NCI-H2227 (cell line): ENCODE measurements at regions not wholly inside any gene's neighbourhood (a gene's known extent, or its start where the extent isn't known, plus 50 kb on each side); places are given as distances from the start of the nearest gene placed in this dataset.

Experiments used
- DNase-seq: peaks from one replicate; lab custom pipeline; 2025; ENCODE audit not compliant: unreplicated experiment; lab: John Stamatoyannopoulos, UW

DNA sequence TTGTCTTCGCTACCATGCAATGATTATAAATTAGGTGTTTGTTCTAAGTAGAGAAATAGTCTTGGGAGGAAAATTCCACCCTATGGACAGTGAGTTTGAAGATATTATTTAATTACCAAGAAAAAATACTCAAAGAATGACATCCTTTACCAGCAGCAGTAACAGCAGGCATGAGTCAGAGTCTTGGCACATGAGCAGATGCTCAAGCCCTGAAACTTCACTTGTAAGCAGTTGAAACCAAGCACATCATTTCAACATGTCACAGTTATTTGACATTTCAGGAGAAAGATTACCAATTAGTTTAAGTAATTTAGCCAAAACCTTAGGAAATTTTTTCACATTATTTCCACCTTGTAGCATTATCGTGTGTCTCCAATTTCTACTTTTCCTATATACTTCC, 99.2 kb downstream of the C12orf50 start:
- DNase-seq, result no peak

DNA sequence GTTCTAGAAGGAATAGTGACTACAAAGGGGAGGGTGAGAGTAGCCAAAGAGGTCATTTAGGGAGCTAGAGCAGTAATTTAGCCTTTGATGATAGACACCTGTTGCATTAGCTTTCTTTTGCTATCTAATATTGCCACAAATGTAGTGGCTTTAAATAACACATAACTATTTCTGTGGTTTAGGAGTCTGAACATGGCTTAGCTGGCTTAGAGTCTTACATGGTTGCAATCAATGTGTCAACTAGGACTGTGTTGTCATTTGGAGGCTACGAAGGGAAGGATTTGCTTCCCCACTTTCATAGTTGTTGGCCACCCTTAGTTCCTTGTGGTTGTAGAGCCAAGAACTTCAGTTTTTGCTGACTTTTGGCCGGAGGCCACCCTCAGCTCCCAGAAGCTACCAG, 99.9 kb downstream of the C12orf50 start:
- DNase-seq, result no peak

DNA sequence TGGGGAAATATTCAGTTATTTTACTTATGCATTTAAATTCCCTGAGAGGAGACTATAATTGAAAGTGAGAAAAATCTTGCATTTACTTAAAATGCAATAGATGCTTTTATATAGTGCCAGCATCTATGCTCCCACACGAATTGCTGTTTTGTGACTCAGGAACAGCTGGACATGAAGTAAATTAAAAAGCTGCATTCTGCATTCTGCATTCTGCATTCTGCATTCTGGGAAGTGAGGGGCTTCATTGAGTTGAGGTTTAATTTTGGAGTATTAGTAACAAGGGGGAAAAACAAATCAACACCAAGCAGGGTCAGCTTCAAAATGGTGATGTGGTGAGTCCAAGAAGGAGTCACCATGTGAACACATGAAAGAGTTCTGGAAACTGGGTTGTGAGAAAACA, 101.2 kb downstream of the C12orf50 start:
- DNase-seq, result no peak

DNA sequence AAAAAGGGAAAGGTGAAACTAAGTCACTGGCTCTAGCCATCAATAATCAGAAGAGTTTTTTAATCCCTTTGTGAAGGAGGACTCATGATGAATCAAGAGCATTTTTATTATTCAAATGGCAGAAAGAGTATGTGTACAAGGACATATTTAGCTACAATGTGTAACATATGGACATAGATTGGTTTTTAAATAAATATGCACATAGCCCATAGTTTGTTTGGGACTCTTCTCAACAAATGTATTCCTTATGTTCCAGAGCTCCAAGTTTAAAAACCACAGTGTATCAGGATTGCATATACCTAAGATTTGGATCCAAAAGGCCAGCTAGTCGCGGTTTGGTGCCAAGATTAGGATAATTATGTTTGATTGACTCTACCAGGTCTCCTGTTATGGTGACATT, 104.2 kb downstream of the C12orf50 start:
- no peak for DNase-seq

DNA sequence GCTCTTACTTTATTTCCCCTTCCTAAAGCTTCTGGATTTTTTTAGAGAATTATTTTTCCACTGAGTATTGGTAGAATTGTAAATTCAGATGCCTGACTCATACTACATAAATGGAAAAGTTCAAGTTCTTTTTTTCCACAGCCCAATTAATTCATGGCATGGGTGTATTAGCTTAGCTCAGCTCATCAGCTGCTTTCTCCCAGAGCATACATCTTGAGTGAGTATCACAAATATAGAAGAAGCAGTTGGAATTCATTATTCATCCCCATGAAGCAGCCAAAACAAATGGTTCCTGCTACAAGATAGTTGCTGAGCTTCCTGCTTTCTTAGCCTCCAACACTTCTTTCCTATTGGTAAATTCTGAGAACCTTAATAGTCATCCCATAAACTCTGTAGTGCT, 105.1 kb downstream of the C12orf50 start:
- no peak for DNase-seq

DNA sequence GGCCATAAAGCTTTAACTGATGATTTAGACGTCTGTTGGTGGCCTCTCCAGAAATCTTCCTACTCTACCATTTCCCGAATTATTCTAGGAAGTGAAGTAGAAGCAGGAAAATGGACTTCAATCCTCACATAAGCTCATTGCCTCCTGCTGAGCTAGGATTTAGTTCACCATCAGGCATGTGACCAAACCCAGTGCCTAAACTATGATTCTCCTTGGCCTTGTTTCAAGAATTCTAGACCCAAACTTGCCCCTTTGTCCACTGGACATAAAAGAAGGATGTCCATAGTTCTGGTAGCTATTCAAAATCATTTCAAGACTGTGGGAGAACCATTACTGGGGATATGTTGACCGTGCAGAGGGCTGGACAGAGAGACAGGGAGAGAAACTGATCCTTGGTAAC, 105.8 kb downstream of the C12orf50 start:
- no peak for DNase-seq

DNA sequence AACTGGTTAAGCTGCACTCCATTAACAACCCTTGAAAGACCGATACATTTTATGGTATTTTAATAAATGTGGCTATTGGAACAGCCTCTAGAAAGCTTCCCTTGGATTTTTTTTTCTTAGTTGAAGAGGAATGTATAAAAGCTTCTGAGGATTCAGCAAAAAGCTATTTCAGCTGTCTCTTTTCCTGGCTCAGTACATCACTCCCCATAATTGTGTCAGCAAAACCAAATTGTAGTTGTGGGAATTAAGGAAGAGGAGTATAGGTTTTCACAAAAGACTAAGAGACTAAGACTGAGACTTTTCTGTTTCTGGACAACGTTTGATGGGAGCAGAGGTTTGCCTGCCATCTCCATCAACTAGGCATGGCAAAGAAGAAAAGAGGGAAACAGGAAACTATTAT, 106.5 kb downstream of the C12orf50 start:
- DNase-seq, result no peak

DNA sequence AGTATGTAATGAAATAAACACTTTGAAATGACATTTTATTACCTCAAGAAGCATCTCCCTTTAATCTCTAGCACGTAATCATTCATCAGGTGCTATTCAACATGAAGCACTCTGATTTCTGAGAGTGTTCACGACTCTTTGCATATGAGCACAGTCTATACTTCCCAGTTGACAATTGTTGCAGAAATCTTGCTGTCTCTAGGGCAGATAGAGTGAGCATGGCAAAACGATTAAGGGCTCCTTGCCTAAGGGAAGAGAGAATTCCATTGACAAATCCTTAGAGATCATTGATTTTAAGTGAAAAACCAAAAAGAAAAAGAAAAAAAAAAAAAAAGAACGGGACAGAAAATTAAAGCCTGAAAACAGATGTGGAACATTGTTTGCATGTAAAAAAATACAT, 107.6 kb downstream of the C12orf50 start:
- DNase-seq, result no peak

DNA sequence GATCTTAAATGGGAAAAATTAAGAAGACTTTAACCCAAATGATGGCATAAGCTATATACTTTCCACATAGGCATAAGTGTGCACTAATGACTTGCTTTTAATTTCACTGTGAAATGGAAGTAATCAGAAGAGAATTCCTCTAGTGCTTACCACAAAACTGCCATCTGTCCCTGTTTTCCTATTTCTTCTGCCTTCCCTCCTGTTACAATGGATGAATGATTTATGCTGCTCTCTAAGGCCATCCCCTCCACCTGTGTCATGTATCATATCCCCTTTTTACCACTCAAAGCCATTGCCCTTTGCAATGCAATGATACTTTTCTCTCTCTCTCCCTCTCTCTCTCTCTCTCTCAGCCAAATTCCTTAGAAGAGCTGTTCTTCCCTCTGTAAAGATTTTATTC, 109.1 kb downstream of the C12orf50 start:
- DNase-seq, result no peak

DNA sequence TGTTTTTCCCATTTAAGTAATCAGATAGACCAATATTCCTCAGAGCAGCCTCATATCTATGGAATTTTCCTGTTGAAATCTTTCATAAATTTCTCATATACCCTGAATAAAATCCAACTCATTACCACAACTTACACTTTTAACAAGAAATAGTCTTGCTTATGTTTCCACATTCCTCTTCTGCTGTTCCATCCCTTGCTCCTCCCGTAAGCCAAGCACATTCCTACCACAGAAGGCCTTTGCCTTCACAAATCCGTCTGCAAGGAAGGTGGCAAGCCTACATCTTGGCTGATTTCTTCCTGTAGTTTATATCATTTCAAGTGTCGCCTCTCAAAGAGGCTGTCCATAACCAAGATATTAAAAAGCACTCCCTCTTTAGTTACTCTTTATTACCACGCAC, 127.7 kb downstream of the C12orf50 start:
- DNase-seq, result no peak

DNA sequence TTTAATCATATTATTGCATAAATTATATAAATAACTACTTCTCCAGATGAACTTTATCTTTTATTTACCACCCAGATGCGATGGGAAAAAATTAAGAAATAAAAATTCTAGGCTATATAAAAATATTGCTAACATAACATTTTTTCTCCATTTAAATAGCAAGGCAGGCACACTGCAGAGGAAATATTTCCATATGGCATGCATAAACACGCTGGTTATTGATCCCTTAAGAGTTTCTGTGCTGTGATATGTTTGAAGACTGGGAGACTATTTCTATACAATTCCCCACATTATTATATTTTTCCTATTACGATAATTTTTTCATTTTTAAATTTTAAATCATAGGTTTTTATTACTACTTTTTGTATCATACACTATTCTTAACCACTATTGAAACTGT, 131.5 kb downstream of the C12orf50 start:
- no peak for DNase-seq

DNA sequence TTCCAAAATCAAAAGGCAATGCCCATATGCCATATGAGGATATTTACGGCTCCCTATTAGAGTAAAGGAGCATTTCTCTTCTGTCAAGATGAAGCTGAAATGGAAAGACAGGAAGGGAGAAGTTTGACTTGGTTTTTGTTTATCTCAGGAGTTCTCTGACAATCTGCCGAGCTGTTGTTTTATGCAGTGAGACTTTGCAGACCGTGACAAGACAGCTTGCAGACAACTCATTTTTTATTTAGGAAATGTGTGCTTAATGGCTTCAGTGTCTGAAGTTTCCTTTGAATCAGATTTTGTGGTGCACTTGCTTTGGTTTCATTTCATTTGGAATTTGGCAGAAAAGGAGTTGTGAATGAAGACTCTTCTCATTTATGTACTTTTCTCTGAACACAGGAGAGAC, 145.4 kb downstream of the C12orf50 start:
- DNase-seq, result no peak

DNA sequence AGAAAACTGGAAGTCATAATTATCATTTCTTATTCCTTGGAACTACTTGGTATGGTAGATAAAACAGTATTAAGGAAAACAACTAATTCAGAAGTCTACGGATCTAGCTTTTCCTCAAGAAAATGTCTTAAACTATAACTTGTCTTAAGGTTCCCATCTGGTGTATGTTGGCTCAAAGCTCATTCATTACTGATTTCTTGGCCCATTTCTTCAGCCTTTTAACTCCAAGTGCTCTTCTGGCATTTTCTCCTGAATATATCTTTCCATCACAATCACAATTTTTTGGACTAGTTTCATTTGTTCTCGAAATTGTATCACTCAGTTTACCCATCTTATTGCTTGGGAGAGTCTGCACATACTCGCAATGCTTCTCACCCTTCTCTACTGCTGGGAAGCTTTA, 150.1 kb downstream of the C12orf50 start:
- DNase-seq, result no peak

DNA sequence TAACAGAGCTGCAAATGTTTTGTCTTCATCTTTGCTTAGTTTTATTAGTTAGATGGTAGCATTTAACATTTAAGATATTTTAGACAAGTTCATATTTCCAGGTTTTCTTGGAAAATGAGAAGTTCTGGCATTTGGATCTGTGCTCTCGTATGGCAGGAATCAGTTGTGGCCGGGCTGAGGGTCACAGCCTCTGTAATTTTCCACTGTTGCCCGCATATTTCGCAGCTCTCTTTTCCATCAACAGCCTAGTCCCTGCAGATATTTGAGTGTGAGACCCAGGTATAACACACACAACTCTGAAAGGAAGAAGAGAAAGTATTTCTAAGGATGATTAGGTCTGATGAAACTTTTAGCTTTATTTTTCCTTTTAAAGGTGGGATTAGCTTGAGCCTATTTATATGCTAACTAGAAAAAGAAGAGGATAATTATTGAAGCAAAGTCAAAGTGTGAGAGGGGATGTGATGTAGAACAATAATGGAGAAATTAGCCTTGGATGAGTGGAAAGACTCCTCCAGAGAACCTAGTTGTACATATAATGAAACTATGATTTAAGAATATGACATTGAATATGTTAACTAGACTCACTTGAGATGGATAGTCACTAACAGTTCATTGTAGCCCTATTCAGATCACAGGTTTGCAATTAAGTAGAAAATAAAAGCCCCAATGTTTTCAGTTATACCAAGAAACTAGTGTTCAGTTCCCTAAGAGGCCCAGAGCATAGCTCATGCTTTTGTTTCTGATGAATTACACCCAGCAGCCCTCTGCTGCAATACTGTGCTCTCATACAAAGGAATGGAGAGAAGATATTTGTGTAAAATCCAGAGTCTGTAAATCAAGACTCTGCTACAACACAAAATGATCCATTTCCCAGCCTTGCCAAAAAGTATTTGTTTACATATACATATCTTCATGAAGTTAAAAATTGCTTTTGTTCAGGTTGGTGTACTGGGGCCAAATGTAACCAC, 158.4 kb downstream of the C12orf50 start:
- no peak for DNase-seq

DNA sequence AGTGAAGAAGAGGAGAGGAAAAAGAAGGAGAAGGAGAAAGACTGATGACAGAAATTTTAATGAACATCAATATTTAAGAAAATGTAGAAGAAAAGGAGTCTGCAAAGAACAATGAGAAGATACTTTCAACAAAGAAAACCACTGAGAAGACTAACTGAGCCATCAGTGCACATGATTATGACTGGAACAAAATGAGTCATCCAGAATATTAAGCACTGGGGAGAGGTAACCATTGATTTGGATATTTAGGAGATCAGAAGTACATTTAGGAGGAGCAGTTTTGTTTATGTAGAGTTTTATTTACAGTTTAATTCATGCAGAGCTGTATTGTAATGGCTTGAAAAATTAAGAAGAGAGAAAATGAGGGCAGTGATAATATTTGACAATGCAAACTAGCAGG, 159.1 kb downstream of the C12orf50 start:
- DNase-seq, result no peak

DNA sequence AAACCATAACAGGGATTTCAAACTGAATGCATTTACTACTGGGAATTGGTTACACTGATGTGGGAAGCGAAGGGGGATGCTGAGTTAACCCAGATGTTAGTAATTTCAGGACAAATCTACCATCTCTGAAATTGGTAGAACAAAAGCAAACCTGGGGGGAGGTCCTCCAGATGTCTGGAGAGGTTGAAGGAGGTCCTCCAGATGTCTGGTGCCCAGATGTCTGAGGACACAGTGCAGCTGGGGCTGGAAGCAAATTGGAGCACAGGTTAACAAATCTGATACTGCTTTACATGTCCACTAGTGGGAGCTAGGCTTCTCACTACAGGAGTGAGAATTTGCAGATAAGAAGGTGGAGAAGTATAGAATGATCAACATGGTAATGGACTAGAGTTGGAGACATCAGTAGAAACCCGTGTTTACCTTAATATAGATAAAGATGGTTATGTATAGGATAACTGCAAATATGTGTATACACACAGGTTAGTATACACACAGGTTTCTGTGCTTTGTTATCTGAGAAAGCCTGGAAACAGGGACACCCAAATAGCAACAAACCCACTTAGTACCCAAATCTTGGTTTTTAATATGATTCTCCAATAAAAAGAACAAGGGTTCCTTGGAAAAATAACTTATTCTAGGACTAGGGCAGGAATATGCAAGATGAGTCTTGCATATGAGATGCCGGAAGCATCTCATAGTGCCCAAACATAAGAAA, 162.5 kb downstream of the C12orf50 start:
- peak; percentile 10 for DNase-seq

DNA sequence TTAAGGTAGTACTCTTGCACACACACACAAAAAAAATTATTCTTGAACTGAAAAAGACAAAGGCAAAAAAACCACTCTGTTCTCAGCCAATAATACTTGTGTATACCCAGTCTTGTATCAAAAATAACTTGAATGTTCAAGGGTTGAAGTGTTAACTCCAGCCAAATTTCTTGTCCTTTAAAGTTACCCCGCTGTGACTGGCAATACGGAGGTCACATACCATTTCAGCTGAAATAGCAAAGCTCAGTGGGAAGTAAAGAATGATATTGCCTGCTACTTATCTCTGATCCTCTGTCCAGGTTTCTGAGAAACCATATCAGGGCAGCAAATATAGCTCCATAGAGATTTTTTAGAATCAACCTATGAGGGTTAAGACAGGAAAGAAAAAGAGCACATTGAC, 167.4 kb downstream of the C12orf50 start:
- DNase-seq, result peak; percentile 40

DNA sequence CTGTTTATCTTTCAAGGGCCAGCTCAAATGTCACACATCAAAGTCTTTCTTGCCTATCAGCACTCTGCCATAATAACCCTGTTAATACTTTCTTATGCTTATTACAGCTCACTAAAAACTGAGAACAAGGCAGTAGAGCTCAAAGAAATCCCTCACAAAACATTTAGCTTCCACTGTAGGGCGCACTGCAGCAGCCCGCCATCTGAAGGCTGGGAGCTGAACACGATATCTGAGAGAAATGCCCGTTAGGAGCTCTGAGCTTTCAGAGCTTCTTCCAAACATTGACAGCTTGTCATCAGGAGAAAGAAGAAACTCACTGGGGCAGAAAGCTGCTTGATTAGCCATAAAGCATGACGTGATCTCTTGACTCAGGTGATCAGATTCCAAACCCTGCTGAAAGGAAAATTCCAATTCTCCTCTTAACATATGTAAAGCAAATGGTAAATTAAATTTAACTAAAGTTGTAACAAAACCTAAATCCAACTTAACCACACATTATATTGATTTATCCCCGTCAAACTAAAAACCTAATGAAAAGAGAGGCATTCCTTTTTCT, 175.7 kb downstream of the C12orf50 start:
- no peak for DNase-seq

DNA sequence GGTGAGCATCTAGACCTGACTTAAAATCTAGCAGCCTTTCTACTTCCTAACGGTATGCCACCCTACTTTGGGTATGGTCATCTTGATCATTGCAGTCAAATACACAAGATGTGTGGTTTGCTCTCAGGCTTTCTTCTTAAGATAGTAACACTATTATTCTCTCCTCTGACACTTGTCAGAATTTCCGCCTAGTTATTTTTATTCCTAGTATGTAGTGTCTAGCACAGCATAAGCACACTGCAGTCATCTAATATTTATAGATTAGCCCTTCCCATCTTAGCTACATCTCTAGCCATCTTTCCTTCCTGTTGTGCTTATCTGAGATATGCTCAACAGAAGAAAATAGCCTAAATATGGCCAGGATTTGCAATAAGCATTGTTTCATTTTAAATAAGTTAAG, 180.1 kb downstream of the C12orf50 start:
- DNase-seq, result no peak

DNA sequence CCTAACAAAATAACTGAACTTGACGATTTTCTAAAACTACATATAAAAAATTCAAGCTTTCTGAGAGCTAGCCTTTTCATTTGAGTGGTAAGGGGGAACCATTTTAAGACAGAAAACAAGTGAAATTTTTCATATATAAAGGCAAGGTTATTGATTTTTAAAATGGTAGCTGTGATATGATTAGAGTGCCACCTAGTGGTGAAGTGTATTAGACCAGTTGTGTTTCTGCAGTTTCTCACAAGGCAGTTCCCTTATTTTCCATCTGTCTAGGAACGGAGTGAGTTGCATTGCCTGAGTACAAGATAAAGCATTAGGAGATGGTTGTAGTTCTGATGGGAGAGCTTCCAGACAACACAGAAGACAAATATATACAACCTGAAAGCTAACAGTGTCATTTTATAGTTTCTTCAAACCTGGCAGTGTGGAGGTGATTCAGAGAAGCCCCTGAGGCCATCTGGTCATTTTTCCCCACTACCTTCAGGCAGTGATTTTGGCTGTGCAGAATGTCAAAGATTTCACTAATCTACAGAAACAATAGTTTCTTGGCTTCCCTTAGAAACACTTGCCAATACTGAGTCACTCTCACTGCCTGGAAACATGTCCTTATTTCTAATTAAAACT, 180.8 kb downstream of the C12orf50 start:
- DNase-seq, result peak; percentile 80

DNA sequence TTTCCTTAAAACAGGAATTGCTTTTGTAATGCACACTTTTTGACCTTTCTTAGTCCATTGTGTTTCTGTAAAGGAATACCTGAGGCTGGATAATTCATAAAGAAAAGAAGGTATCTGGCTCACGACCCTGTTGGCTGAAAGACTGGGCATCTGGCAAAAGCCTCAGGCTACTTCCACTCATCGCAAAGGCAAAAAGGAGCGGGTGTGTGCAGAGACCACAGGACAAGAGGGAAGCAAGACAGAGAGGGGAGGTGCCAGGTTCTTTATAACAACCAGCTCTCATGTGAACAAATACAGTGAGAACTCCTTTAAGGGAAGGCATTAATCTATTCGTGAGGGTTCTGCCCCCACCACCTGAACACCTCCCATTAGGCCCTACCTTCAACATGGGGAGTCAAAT, 182.1 kb downstream of the C12orf50 start:
- no peak for DNase-seq

DNA sequence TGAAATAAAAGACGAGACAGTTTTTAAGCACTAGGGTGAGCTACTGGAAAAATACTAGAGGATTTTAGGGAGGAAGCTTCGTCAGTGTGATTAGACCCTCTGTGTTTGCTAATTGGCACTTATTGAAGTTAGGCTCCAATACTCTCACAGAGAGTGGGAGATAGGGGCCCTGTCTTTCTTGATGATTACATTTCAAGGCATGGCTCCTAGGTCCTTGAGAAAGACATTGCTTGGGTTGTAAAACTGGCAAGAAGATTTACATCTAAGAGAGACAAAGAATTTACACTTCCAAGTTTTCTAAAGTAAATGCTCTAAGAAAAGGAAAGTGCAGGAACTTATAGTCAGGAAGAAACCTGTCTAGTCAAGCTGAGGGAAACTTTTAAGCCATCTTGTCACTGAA, 183.2 kb downstream of the C12orf50 start:
- no peak for DNase-seq
